IMR-90 (cell line): ENCODE measurements at regions not wholly inside any gene's neighbourhood (a gene's known extent, or its start where the extent isn't known, plus 50 kb on each side); places are given as distances from the start of the nearest gene placed in this dataset.

Experiments used
- ATAC-seq: fragments of 200-7000 bp; cut with Tn5 transposase; 2 replicates; pipeline ENCODE4 v1.9.1; 2020; ENCODE audit warnings: low read depth, mild to moderate bottlenecking, moderate library complexity
- BruUV-seq: library from RNA; stranded (reverse); fragments of 400-500 nt; replicated peaks from 2 replicates; lab custom pipeline; 2021; lab: Mats Ljungman, UMichigan
- CTCF ChIA-PET: fragments of 300-600 bp; formaldehyde crosslinking; extraction: SDS; loops from one replicate; lab custom pipeline; 2021; ENCODE audit warnings: antibody characterized with exemption; lab: Yijun Ruan, JAX
- POLR2A ChIA-PET: fragments of 300-600 bp; sonication (Branson Sonifier 250); formaldehyde crosslinking; loops from one replicate; lab custom pipeline; 2022; ENCODE audit warnings: antibody characterized with exemption; ENCODE audit not compliant: unreplicated experiment; lab: Charles Lee
- DNase-seq: peaks from one replicate; pipeline ENCODE4 v3.0.0; 2013
- H2AFZ ChIP-seq: replicated peaks from 2 replicates; pipeline ENCODE3; 2013; ENCODE audit warnings: low read length, mild to moderate bottlenecking; ENCODE audit not compliant: poor library complexity
- H2AK5ac ChIP-seq: 2 replicates; pipeline ENCODE4 v1.6.1; 2013; ENCODE audit warnings: low read depth, low read length, inconsistent platforms
- H2AK9ac ChIP-seq: replicated peaks from 2 replicates; pipeline ENCODE3; 2013; ENCODE audit warnings: mild to moderate bottlenecking, low read depth, low read length, moderate library complexity; ENCODE audit not compliant: poor library complexity
- H2BK120ac ChIP-seq: 2 replicates; pipeline ENCODE4 v1.6.1; 2013; ENCODE audit warnings: low read depth, low read length, inconsistent platforms
- H2BK15ac ChIP-seq: 3 replicates; pipeline ENCODE4 v1.6.1; 2013; ENCODE audit warnings: low read depth, low read length, inconsistent platforms
- H2BK20ac ChIP-seq: 2 replicates; pipeline ENCODE4 v1.6.1; 2013; ENCODE audit warnings: low read depth, mild to moderate bottlenecking, inconsistent platforms, low read length, moderate library complexity
- H2BK5ac ChIP-seq: 2 replicates; pipeline ENCODE4 v1.6.1; 2013; ENCODE audit warnings: mild to moderate bottlenecking, low read depth, low read length, inconsistent platforms; ENCODE audit not compliant: poor library complexity, severe bottlenecking
- H3K14ac ChIP-seq: replicated peaks from 2 replicates; pipeline ENCODE4 v1.6.1; 2013; ENCODE audit warnings: low read depth, low read length, inconsistent platforms
- H3K18ac ChIP-seq: 2 replicates; pipeline ENCODE4 v1.6.1; 2013; ENCODE audit warnings: low read depth, low read length, control low read depth
- H3K23ac ChIP-seq: 2 replicates; pipeline ENCODE4 v1.6.1; 2013; ENCODE audit warnings: low read depth, low read length, inconsistent platforms
- H3K27ac ChIP-seq: 2 replicates; pipeline ENCODE4 v1.5.1; 2013; ENCODE audit warnings: mild to moderate bottlenecking, control low read depth, low read length; ENCODE audit not compliant: insufficient read depth
- H3K27me3 ChIP-seq: 2 replicates; pipeline ENCODE4 v1.6.1; 2013; ENCODE audit warnings: low read length; ENCODE audit not compliant: control insufficient read depth, insufficient read depth
- H3K36me3 ChIP-seq: 2 replicates; pipeline ENCODE4 v1.6.1; 2013; ENCODE audit warnings: low read length, mixed read lengths; ENCODE audit not compliant: control insufficient read depth, insufficient read depth
- H3K4ac ChIP-seq: 2 replicates; pipeline ENCODE4 v1.6.1; 2013; ENCODE audit warnings: low read depth, low read length, inconsistent platforms
- H3K4me1 ChIP-seq: 2 replicates; pipeline ENCODE4 v1.6.1; 2013; ENCODE audit warnings: low read length, mixed read lengths; ENCODE audit not compliant: control insufficient read depth, insufficient read depth
- H3K4me2 ChIP-seq: 2 replicates; pipeline ENCODE4 v1.6.1; 2013; ENCODE audit warnings: low read depth, mild to moderate bottlenecking, control low read depth, low read length, moderate library complexity
- H3K4me3 ChIP-seq: 2 replicates; pipeline ENCODE4 v1.5.1; 2013; ENCODE audit warnings: low read depth, mild to moderate bottlenecking, control low read depth, low read length, moderate library complexity; ENCODE audit not compliant: insufficient read depth
- H3K56ac ChIP-seq: 2 replicates; pipeline ENCODE4 v1.6.1; 2013; ENCODE audit warnings: low read length, inconsistent platforms; ENCODE audit not compliant: insufficient read depth; ENCODE audit errors: extremely low read depth
- H3K79me1 ChIP-seq, 2 experiments: 2 replicates each; pipeline ENCODE4 v1.6.1; 2013; ENCODE audit warnings: low read length in 2 of 2, inconsistent platforms in 1 of 2, low read depth in 1 of 2
- H3K9ac ChIP-seq: 2 replicates; pipeline ENCODE4 v1.6.1; 2013; ENCODE audit warnings: low read depth, low read length, control low read depth
- H3K9me1 ChIP-seq: 2 replicates; pipeline ENCODE4 v1.6.1; 2013; ENCODE audit warnings: low read length, inconsistent platforms; ENCODE audit not compliant: insufficient read depth
- H3K9me3 ChIP-seq: 2 replicates; pipeline ENCODE4 v1.6.1; 2013; ENCODE audit warnings: low read length; ENCODE audit not compliant: control insufficient read depth, insufficient read depth
- H4K20me1 ChIP-seq: 2 replicates; pipeline ENCODE4 v1.6.1; 2013; ENCODE audit warnings: low read length, inconsistent platforms; ENCODE audit not compliant: insufficient read depth
- H4K5ac ChIP-seq: 2 replicates; pipeline ENCODE4 v1.6.1; 2013; ENCODE audit warnings: mild to moderate bottlenecking, low read depth, low read length, control low read depth
- H4K8ac ChIP-seq, 2 experiments: 2 replicates each; pipeline ENCODE4 v1.6.1; 2013; ENCODE audit warnings: low read depth in 2 of 2, low read length in 2 of 2, control low read depth in 1 of 2, inconsistent platforms in 1 of 2
- H4K91ac ChIP-seq: 2 replicates; pipeline ENCODE4 v1.6.1; 2013; ENCODE audit warnings: low read depth, low read length, inconsistent platforms; ENCODE audit not compliant: insufficient read depth
- FOS ChIP-seq: fragments of 150-350 bp; IDR thresholded peaks from 2 replicates; pipeline ENCODE4 v1.6.1; 2016; ENCODE audit warnings: low read depth, low read length
- MAFK ChIP-seq: IDR thresholded peaks from 2 replicates; pipeline ENCODE4 v1.6.1; 2012; ENCODE audit warnings: low read depth, low read length, improper control_type of control experiment
- NFE2L2 ChIP-seq: fragments of 150-350 bp; IDR thresholded peaks from 2 replicates; pipeline ENCODE4 v1.6.1; 2016; ENCODE audit warnings: low read depth, mild to moderate bottlenecking, low read length
- SMC3 ChIP-seq: fragments of 150-350 bp; IDR thresholded peaks from 2 replicates; pipeline ENCODE4 v1.6.1; 2016; ENCODE audit warnings: low read depth, mild to moderate bottlenecking, antibody characterized with exemption, low read length, moderate library complexity
- WGBS, 2 experiments: methylation state at CpG; one replicate each; pipeline versions ENCODE4 v1.1.5 to v1.1.7; 2013; ENCODE audit warnings: missing lambda C conversion rate in 2 of 2; ENCODE audit not compliant: insufficient read length in 1 of 2; ENCODE audit errors: extremely low coverage in 2 of 2; 5-methylcytosine and 5-hydroxymethylcytosine counted together
- dilution Hi-C: fragments of 300-500 bp; cut with HindIII; formaldehyde crosslinking; loops from one replicate; pipeline ENCODE4 v1.14.3; 2018; ENCODE audit warnings: low sequenced_read_pairs; ENCODE audit not compliant: unreplicated experiment
- in situ Hi-C: fragments of 300-500 bp; cut with MboI; formaldehyde crosslinking; loops from 3 replicates; pipeline ENCODE4 v1.14.3; 2019; ENCODE audit warnings: low sequenced_read_pairs, inconsistent platforms, mixed read lengths
- intact Hi-C: fragments of 100-400 bp; cut with micrococcal nuclease; formaldehyde crosslinking; loops from 2 replicates; pipeline ENCODE4 v1.10.0; 2022
- TF ChIP-seq, protein P1 (sequence below): conservative IDR thresholded peaks from 2 replicates; pipeline ENCODE4 v1.5.1; 2012; ENCODE audit warnings: mild to moderate bottlenecking, low read depth, low read length, improper control_type of control experiment
- TF ChIP-seq, protein P2 (sequence below): fragments of 150-350 bp; IDR thresholded peaks from 2 replicates; pipeline ENCODE4 v1.6.1; 2017; ENCODE audit warnings: mild to moderate bottlenecking, antibody characterized with exemption, low read length, low read depth

DNA sequence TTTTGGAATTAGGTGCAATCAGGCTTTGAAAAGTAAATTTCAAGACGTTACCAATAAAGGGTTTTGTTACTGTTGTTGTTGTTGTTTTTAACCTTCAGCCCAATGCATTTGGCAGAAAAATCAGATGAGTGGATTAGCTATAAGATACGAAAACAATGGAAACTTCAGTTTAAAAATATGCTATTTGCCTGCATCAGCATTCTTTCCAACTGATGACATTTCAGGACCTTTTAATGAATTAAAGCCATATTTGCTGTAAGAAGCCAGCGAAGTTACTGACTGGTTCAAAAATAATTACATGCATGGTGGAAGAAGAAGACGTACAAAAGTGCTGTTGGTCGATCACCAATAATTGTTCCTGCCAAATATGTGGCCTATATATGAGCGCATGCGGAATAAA, 639.3 kb upstream of the SOX11 start:
- in situ Hi-C loops: no loop called here
- Histone ChIP-seq H3K36me3 (no peaks in the 10 kb centered on the region), H3K9me3 (peaks cover 10% of the 10 kb centered on the region), H2AK5ac (no peak overlapping the region), H2AK9ac (no peak overlapping the region), H3K56ac (no peak overlapping the region), H3K27me3 (no peaks in the 10 kb centered on the region), H4K5ac (no peak overlapping the region), H3K23ac (no peak overlapping the region), H3K14ac (no peak overlapping the region), H3K79me1 (no peaks in the 10 kb centered on the region), H3K18ac (no peak overlapping the region), H3K4me2 (no peak overlapping the region), H4K20me1 (no peaks in the 10 kb centered on the region), H4K91ac (no peak overlapping the region), H4K8ac (no peak overlapping the region), H2BK5ac (no peak overlapping the region), H3K4me1 (no peaks in the 10 kb centered on the region), H2BK15ac (no peak overlapping the region), H3K9me1 (no peaks in the 10 kb centered on the region), H3K9ac (no peak overlapping the region), H3K4ac (no peak overlapping the region), H3K27ac (no peak overlapping the region), H2BK120ac (no peak overlapping the region), H2BK20ac (no peak overlapping the region), H3K4me3 (no peak overlapping the region), H2AFZ (no peak overlapping the region)
- intact Hi-C loops: no loop called here
- dilution Hi-C loops: no loop called here
- BruUV-seq: no TSS peak
- POLR2A ChIA-PET: no interaction called here
- TF ChIP-seq NFE2L2: no peak
- TF ChIP-seq, protein P1, sequence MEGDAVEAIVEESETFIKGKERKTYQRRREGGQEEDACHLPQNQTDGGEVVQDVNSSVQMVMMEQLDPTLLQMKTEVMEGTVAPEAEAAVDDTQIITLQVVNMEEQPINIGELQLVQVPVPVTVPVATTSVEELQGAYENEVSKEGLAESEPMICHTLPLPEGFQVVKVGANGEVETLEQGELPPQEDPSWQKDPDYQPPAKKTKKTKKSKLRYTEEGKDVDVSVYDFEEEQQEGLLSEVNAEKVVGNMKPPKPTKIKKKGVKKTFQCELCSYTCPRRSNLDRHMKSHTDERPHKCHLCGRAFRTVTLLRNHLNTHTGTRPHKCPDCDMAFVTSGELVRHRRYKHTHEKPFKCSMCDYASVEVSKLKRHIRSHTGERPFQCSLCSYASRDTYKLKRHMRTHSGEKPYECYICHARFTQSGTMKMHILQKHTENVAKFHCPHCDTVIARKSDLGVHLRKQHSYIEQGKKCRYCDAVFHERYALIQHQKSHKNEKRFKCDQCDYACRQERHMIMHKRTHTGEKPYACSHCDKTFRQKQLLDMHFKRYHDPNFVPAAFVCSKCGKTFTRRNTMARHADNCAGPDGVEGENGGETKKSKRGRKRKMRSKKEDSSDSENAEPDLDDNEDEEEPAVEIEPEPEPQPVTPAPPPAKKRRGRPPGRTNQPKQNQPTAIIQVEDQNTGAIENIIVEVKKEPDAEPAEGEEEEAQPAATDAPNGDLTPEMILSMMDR: no peak
- TF ChIP-seq FOS: no peak
- TF ChIP-seq MAFK: peak; percentile 38; the same call in 1 of the 2 replicates
- no peak for TF ChIP-seq SMC3
- TF ChIP-seq, protein P2, sequence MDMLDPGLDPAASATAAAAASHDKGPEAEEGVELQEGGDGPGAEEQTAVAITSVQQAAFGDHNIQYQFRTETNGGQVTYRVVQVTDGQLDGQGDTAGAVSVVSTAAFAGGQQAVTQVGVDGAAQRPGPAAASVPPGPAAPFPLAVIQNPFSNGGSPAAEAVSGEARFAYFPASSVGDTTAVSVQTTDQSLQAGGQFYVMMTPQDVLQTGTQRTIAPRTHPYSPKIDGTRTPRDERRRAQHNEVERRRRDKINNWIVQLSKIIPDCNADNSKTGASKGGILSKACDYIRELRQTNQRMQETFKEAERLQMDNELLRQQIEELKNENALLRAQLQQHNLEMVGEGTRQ: no peak
- CTCF ChIA-PET: no interaction called here
- WGBS, 2 experiments: no CpG with 5 or more reads among the region's 7 CpGs
- DNase-seq (no peak), ATAC-seq (no peak)
